ENCODE measurements at regions not wholly inside any gene's neighbourhood (a gene's known extent, or its start where the extent isn't known, plus 50 kb on each side); places are given as distances from the start of the nearest gene placed in this dataset.

DNA sequence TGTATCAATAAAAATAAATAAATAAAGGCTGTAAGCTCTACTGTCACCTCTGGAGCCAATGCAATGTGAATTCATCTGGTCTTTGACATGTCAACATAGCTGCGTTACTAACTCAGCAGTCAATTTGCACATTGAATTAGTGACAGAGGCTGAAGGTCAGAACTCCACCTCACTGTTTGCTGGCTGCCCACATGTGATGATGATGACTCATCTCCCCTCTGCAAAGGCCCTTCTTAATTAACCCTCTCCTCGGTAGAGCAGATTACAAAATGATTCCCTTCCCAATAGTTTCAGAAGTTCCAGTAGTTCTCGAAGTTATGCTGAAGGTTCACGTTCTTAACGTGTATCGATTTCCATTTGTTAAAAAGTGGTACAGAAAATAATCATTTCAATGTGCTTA lies 1626.0 kb upstream of the TENM3 start:
- no peak for TF ChIP-seq TARDBP (IDR thresholded peaks at IDR 0.05; ENCODE audit: borderline replicate concordance)
- TF ChIP-seq, protein P1, sequence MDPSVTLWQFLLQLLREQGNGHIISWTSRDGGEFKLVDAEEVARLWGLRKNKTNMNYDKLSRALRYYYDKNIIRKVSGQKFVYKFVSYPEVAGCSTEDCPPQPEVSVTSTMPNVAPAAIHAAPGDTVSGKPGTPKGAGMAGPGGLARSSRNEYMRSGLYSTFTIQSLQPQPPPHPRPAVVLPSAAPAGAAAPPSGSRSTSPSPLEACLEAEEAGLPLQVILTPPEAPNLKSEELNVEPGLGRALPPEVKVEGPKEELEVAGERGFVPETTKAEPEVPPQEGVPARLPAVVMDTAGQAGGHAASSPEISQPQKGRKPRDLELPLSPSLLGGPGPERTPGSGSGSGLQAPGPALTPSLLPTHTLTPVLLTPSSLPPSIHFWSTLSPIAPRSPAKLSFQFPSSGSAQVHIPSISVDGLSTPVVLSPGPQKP (IDR thresholded peaks at IDR 0.05; ENCODE audit: low read depth, low read length): no peak
- TF ChIP-seq, protein P2, sequence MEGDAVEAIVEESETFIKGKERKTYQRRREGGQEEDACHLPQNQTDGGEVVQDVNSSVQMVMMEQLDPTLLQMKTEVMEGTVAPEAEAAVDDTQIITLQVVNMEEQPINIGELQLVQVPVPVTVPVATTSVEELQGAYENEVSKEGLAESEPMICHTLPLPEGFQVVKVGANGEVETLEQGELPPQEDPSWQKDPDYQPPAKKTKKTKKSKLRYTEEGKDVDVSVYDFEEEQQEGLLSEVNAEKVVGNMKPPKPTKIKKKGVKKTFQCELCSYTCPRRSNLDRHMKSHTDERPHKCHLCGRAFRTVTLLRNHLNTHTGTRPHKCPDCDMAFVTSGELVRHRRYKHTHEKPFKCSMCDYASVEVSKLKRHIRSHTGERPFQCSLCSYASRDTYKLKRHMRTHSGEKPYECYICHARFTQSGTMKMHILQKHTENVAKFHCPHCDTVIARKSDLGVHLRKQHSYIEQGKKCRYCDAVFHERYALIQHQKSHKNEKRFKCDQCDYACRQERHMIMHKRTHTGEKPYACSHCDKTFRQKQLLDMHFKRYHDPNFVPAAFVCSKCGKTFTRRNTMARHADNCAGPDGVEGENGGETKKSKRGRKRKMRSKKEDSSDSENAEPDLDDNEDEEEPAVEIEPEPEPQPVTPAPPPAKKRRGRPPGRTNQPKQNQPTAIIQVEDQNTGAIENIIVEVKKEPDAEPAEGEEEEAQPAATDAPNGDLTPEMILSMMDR (IDR thresholded peaks at IDR 0.05 in 2 of 3, conservative IDR thresholded peaks at IDR 0.05 in 1 of 3; ENCODE audit: control insufficient read depth in 2 of 3, extremely low read depth in 1 of 3, insufficient read depth in 1 of 3, low read depth in 3 of 3, low read length in 3 of 3): no peak

Measured in GM12878 (cell line).